ENCODE measurements at regions not wholly inside any gene's neighbourhood (a gene's known extent, or its start where the extent isn't known, plus 50 kb on each side); places are given as distances from the start of the nearest gene placed in this dataset.

- Histone ChIP-seq H3K9me3 (no peaks in the 10 kb centered on the region), H3K36me3 (no peaks in the 10 kb centered on the region), H3K4me1 (no peaks in the 10 kb centered on the region), H3K27ac (no peak overlapping the region), H3K4me3 (no peak overlapping the region), H3K27me3 (no peaks in the 10 kb centered on the region)
- no peak for DNase-seq (ENCODE audit: low spot score in 2 of 2)
- TF ChIP-seq CTCF (IDR thresholded peaks at IDR 0.05) (no peak), EP300 (IDR thresholded peaks at IDR 0.05) (no peak), POLR2A (IDR thresholded peaks at IDR 0.05) (no peak)
- WGBS, 2 donors = 59 to 62% methylated on average over 3 of the region's 3 CpGs
Observed at GRCh38 chr13:65488606-65489005, 1741.5 kb downstream of the PCDH9 start.

- H3K36me3 ChIP-seq = no peaks in the 10 kb centered on the region
- WGBS, 2 donors = 77 to 83% methylated on average over 2 of the region's 2 CpGs
- no peak overlapping the region for H3K4me3 ChIP-seq
- no peaks in the 10 kb centered on the region for H3K27me3 ChIP-seq
- H3K27ac ChIP-seq = no peak overlapping the region
- no peaks in the 10 kb centered on the region for H3K9me3 ChIP-seq
- TF ChIP-seq CTCF (IDR thresholded peaks at IDR 0.05) = no peak
- no peak for TF ChIP-seq POLR2A (IDR thresholded peaks at IDR 0.05)
- TF ChIP-seq EP300 (IDR thresholded peaks at IDR 0.05) = no peak
- no peaks in the 10 kb centered on the region for H3K4me1 ChIP-seq
- no peak for DNase-seq (ENCODE audit: low spot score in 2 of 2)
Observed at GRCh38 chr13:65479692-65480091, 1750.4 kb downstream of the PCDH9 start.

- Histone ChIP-seq H3K27me3 (no peaks in the 10 kb centered on the region), H3K4me1 (no peaks in the 10 kb centered on the region), H3K4me3 (no peak overlapping the region), H3K27ac (no peak overlapping the region), H3K9me3 (no peaks in the 10 kb centered on the region), H3K36me3 (no peaks in the 10 kb centered on the region)
- no peak for DNase-seq (ENCODE audit: low spot score in 2 of 2)
- WGBS, 2 donors = 91 to 93% methylated on average over 1 of the region's 1 CpG
- TF ChIP-seq EP300 (IDR thresholded peaks at IDR 0.05) (no peak), POLR2A (IDR thresholded peaks at IDR 0.05) (no peak), CTCF (IDR thresholded peaks at IDR 0.05) (no peak)
Observed at GRCh38 chr13:65473196-65473595, 1756.9 kb downstream of the PCDH9 start.

GRCh38 chr13:65472336-65472735, 1757.8 kb downstream of the PCDH9 start:
- H3K27me3 ChIP-seq = no peaks in the 10 kb centered on the region
- no peak overlapping the region for H3K27ac ChIP-seq
- H3K9me3 ChIP-seq = no peaks in the 10 kb centered on the region
- H3K4me3 ChIP-seq = no peak overlapping the region
- H3K36me3 ChIP-seq = no peaks in the 10 kb centered on the region
- no peaks in the 10 kb centered on the region for H3K4me1 ChIP-seq
- DNase-seq (ENCODE audit: low spot score in 2 of 2) = no peak
- WGBS, 2 donors = 54 to 64% methylated on average over 2 of the region's 2 CpGs
- TF ChIP-seq POLR2A (IDR thresholded peaks at IDR 0.05) (no peak), EP300 (IDR thresholded peaks at IDR 0.05) (no peak), CTCF (IDR thresholded peaks at IDR 0.05) (no peak)

GRCh38 chr13:65470781-65471180, 1759.4 kb downstream of the PCDH9 start:
- no peaks in the 10 kb centered on the region for H3K36me3 ChIP-seq
- no peak for DNase-seq (ENCODE audit: low spot score in 2 of 2)
- H3K9me3 ChIP-seq = no peaks in the 10 kb centered on the region
- H3K4me3 ChIP-seq = no peak overlapping the region
- no peak overlapping the region for H3K27ac ChIP-seq
- TF ChIP-seq CTCF (IDR thresholded peaks at IDR 0.05) (no peak), EP300 (IDR thresholded peaks at IDR 0.05) (no peak)
- H3K4me1 ChIP-seq = no peaks in the 10 kb centered on the region
- no peaks in the 10 kb centered on the region for H3K27me3 ChIP-seq
- 25 to 29% methylated on average over 2 of the region's 2 CpGs for WGBS, 2 donors
